ENCODE measurements at regions not wholly inside any gene's neighbourhood (a gene's known extent, or its start where the extent isn't known, plus 50 kb on each side); places are given as distances from the start of the nearest gene placed in this dataset.
"Not testable (repeated sequence)": the region's sequence is repeated elsewhere in the genome, so short reads cannot be mapped to it uniquely, and the experiment has no call there.

- POLR2A ChIA-PET; H3K27me3 ChIP-seq (ENCODE audit: insufficient read depth); H3K4me3 ChIP-seq (ENCODE audit: low read depth in 2 of 2, low read length in 1 of 2); H3K9me3 ChIP-seq; H4K20me1 ChIP-seq (ENCODE audit: insufficient read depth); H3K9me2 ChIP-seq; DNase-seq; H3K4me2 ChIP-seq; H3K9ac ChIP-seq; H3K4me1 ChIP-seq (ENCODE audit: control insufficient read depth in 1 of 2, insufficient read depth in 2 of 2, low read depth in 1 of 2, low read length in 1 of 2); H3K79me2 ChIP-seq (ENCODE audit: insufficient read depth); H2AFZ ChIP-seq (ENCODE audit: low read depth); CTCF ChIA-PET; H3F3A ChIP-seq (replicated peaks; ENCODE audit: insufficient read depth); H3K27ac ChIP-seq (ENCODE audit: low read depth in 2 of 2, low read length in 1 of 2); H3K36me3 ChIP-seq (replicated peaks in 1 of 2; ENCODE audit: control insufficient read depth in 1 of 2, insufficient read depth in 2 of 2, low read length in 1 of 2): not testable (repeated sequence)
- no CpG with 5 or more reads among the region's 15 CpGs for WGBS (ENCODE audit: low lambda C conversion rate)
These were observed 85.7 kb downstream of the POTEM start for GRCh38 chr14:19052977-19053376.

- H3K36me3 ChIP-seq (replicated peaks in 1 of 2; ENCODE audit: control insufficient read depth in 1 of 2, insufficient read depth in 2 of 2, low read length in 1 of 2); H3K4me2 ChIP-seq; H3K27me3 ChIP-seq (ENCODE audit: insufficient read depth); DNase-seq; POLR2A ChIA-PET; H3K9me2 ChIP-seq; H3K27ac ChIP-seq (ENCODE audit: low read depth in 2 of 2, low read length in 1 of 2); H3F3A ChIP-seq (replicated peaks; ENCODE audit: insufficient read depth); H3K4me1 ChIP-seq (ENCODE audit: control insufficient read depth in 1 of 2, insufficient read depth in 2 of 2, low read depth in 1 of 2, low read length in 1 of 2); H4K20me1 ChIP-seq (ENCODE audit: insufficient read depth); H3K9ac ChIP-seq; H3K79me2 ChIP-seq (ENCODE audit: insufficient read depth); H2AFZ ChIP-seq (ENCODE audit: low read depth); CTCF ChIA-PET; H3K4me3 ChIP-seq (ENCODE audit: low read depth in 2 of 2, low read length in 1 of 2); H3K9me3 ChIP-seq: not testable (repeated sequence)
- no CpG with 5 or more reads among the region's 27 CpGs for WGBS (ENCODE audit: low lambda C conversion rate)
These were observed 86.3 kb downstream of the POTEM start for GRCh38 chr14:19053426-19054050.

GRCh38 chr14:19054108-19054721 is 87.0 kb downstream of the POTEM start:
- H3K79me2 ChIP-seq (ENCODE audit: insufficient read depth); H3K27ac ChIP-seq (ENCODE audit: low read depth in 2 of 2, low read length in 1 of 2); POLR2A ChIA-PET; H3K9me3 ChIP-seq; H2AFZ ChIP-seq (ENCODE audit: low read depth); H3K9ac ChIP-seq; H3F3A ChIP-seq (replicated peaks; ENCODE audit: insufficient read depth); DNase-seq; CTCF ChIA-PET; H3K9me2 ChIP-seq; H3K27me3 ChIP-seq (ENCODE audit: insufficient read depth); H3K4me1 ChIP-seq (ENCODE audit: control insufficient read depth in 1 of 2, insufficient read depth in 2 of 2, low read depth in 1 of 2, low read length in 1 of 2); H4K20me1 ChIP-seq (ENCODE audit: insufficient read depth); H3K36me3 ChIP-seq (replicated peaks in 1 of 2; ENCODE audit: control insufficient read depth in 1 of 2, insufficient read depth in 2 of 2, low read length in 1 of 2): not testable (repeated sequence)
- Histone ChIP-seq H3K4me2 (peak overlapping the region; percentile 65; the same call in 1 of the 2 replicates), H3K4me3 (ENCODE audit: low read depth in 2 of 2, low read length in 1 of 2) (peak overlapping the region in 1 of 2 experiments; percentile 34; a peak in 2 of 4 replicates)
- no CpG with 5 or more reads among the region's 27 CpGs for WGBS (ENCODE audit: low lambda C conversion rate)

- H3K27me3 ChIP-seq (ENCODE audit: insufficient read depth); H2AFZ ChIP-seq (ENCODE audit: low read depth); H3K9me3 ChIP-seq; H3K4me3 ChIP-seq (ENCODE audit: low read depth in 2 of 2, low read length in 1 of 2); H3K79me2 ChIP-seq (ENCODE audit: insufficient read depth); H4K20me1 ChIP-seq (ENCODE audit: insufficient read depth); DNase-seq; H3F3A ChIP-seq (replicated peaks; ENCODE audit: insufficient read depth); H3K9me2 ChIP-seq; H3K27ac ChIP-seq (ENCODE audit: low read depth in 2 of 2, low read length in 1 of 2); POLR2A ChIA-PET; H3K36me3 ChIP-seq (replicated peaks in 1 of 2; ENCODE audit: control insufficient read depth in 1 of 2, insufficient read depth in 2 of 2, low read length in 1 of 2); H3K4me1 ChIP-seq (ENCODE audit: control insufficient read depth in 1 of 2, insufficient read depth in 2 of 2, low read depth in 1 of 2, low read length in 1 of 2); H3K9ac ChIP-seq; CTCF ChIA-PET: not testable (repeated sequence)
- WGBS (ENCODE audit: low lambda C conversion rate), result 33% methylated on average over 1 of the region's 20 CpGs
- H3K4me2 ChIP-seq, result 0 out of 2 replicates have a peak overlapping the region, but pooled peaks have one; percentile 65
These were observed 87.7 kb downstream of the POTEM start for GRCh38 chr14:19054934-19055333.

GRCh38 chr14:19059066-19059465 is 91.8 kb downstream of the POTEM start:
- POLR2A ChIA-PET; H3K4me3 ChIP-seq (ENCODE audit: low read depth in 2 of 2, low read length in 1 of 2); H3K9ac ChIP-seq; H3K27ac ChIP-seq (ENCODE audit: low read depth in 2 of 2, low read length in 1 of 2); H3K79me2 ChIP-seq (ENCODE audit: insufficient read depth); H3K27me3 ChIP-seq (ENCODE audit: insufficient read depth); H4K20me1 ChIP-seq (ENCODE audit: insufficient read depth); DNase-seq; H3K9me2 ChIP-seq; H3K36me3 ChIP-seq (replicated peaks in 1 of 2; ENCODE audit: control insufficient read depth in 1 of 2, insufficient read depth in 2 of 2, low read length in 1 of 2); H3F3A ChIP-seq (replicated peaks; ENCODE audit: insufficient read depth); H3K4me2 ChIP-seq; H2AFZ ChIP-seq (ENCODE audit: low read depth); H3K9me3 ChIP-seq; H3K4me1 ChIP-seq (ENCODE audit: control insufficient read depth in 1 of 2, insufficient read depth in 2 of 2, low read depth in 1 of 2, low read length in 1 of 2); CTCF ChIA-PET: not testable (repeated sequence)
- WGBS (ENCODE audit: low lambda C conversion rate), result 69% methylated on average over 2 of the region's 2 CpGs

- DNase-seq; H3K79me2 ChIP-seq (ENCODE audit: insufficient read depth); H4K20me1 ChIP-seq (ENCODE audit: insufficient read depth); H3K4me1 ChIP-seq (ENCODE audit: control insufficient read depth in 1 of 2, insufficient read depth in 2 of 2, low read depth in 1 of 2, low read length in 1 of 2); H2AFZ ChIP-seq (ENCODE audit: low read depth); POLR2A ChIA-PET; H3F3A ChIP-seq (replicated peaks; ENCODE audit: insufficient read depth); H3K36me3 ChIP-seq (replicated peaks in 1 of 2; ENCODE audit: control insufficient read depth in 1 of 2, insufficient read depth in 2 of 2, low read length in 1 of 2); H3K9me2 ChIP-seq; H3K4me3 ChIP-seq (ENCODE audit: low read depth in 2 of 2, low read length in 1 of 2); H3K27me3 ChIP-seq (ENCODE audit: insufficient read depth); H3K4me2 ChIP-seq; H3K9ac ChIP-seq; CTCF ChIA-PET; H3K27ac ChIP-seq (ENCODE audit: low read depth in 2 of 2, low read length in 1 of 2); H3K9me3 ChIP-seq: not testable (repeated sequence)
- no CpG with 5 or more reads among the region's 34 CpGs for WGBS (ENCODE audit: low lambda C conversion rate)
These were observed 94.6 kb downstream of the POTEM start for GRCh38 chr14:19061689-19062450.
